ENCODE measurements at regions not wholly inside any gene's neighbourhood (a gene's known extent, or its start where the extent isn't known, plus 50 kb on each side); places are given as distances from the start of the nearest gene placed in this dataset.
"Not testable (repeated sequence)": the region's sequence is repeated elsewhere in the genome, so short reads cannot be mapped to it uniquely, and the experiment has no call there.

- H3K27me3 ChIP-seq (replicated peaks; ENCODE audit: insufficient read depth, low read length): no peaks in the 10 kb centered on the region
- H3K4me1 ChIP-seq (ENCODE audit: low read length): no peaks in the 10 kb centered on the region
- H3K79me2 ChIP-seq (ENCODE audit: low read length): no peaks in the 10 kb centered on the region
- H3K9ac ChIP-seq (ENCODE audit: low read length): no peak overlapping the region
- no peaks in the 10 kb centered on the region for H3K9me3 ChIP-seq (replicated peaks; ENCODE audit: insufficient read depth, low read length)
- no peaks in the 10 kb centered on the region for H3K9me2 ChIP-seq (replicated peaks; ENCODE audit: insufficient read depth, low read length)
- no peaks in the 10 kb centered on the region for H4K20me1 ChIP-seq (ENCODE audit: insufficient read depth, low read length)
- no peak overlapping the region for H3K4me2 ChIP-seq (ENCODE audit: low read depth, low read length)
- no peaks in the 10 kb centered on the region for H3F3A ChIP-seq (ENCODE audit: insufficient read depth, low read length)
- no peak for TF ChIP-seq CTCF (IDR thresholded peaks at IDR 0.05; ENCODE audit: low read length)
- no peak for TF ChIP-seq EZH2 (optimal IDR thresholded peaks at IDR 0.05; ENCODE audit: low read depth, low read length)
- no peak for TF ChIP-seq EZH2phosphoT487 (IDR thresholded peaks at IDR 0.05; ENCODE audit: low read length)
- H2AFZ ChIP-seq (ENCODE audit: low read length): no peak overlapping the region
- H3K27ac ChIP-seq (ENCODE audit: low read length): no peak overlapping the region
- H3K36me3 ChIP-seq (replicated peaks; ENCODE audit: insufficient read depth, low read length): no peaks in the 10 kb centered on the region
- DNase-seq: no peak
- no peak overlapping the region for H3K4me3 ChIP-seq (ENCODE audit: low read length)
These were observed 107.8 kb upstream of the AHI1 start for GRCh38 chr6:135605278-135605790.

GRCh38 chr6:135606392-135606791 lies 108.9 kb upstream of the AHI1 start:
- TF ChIP-seq EZH2phosphoT487 (IDR thresholded peaks at IDR 0.05; ENCODE audit: low read length) (no peak), CTCF (IDR thresholded peaks at IDR 0.05; ENCODE audit: low read length) (no peak), EZH2 (optimal IDR thresholded peaks at IDR 0.05; ENCODE audit: low read depth, low read length) (no peak)
- H3K27me3 ChIP-seq (replicated peaks; ENCODE audit: insufficient read depth, low read length): no peaks in the 10 kb centered on the region
- no peaks in the 10 kb centered on the region for H3K36me3 ChIP-seq (replicated peaks; ENCODE audit: insufficient read depth, low read length)
- no peak overlapping the region for H3K4me3 ChIP-seq (ENCODE audit: low read length)
- H3K9ac ChIP-seq (ENCODE audit: low read length): no peak overlapping the region
- H3F3A ChIP-seq (ENCODE audit: insufficient read depth, low read length): no peaks in the 10 kb centered on the region
- no peaks in the 10 kb centered on the region for H4K20me1 ChIP-seq (ENCODE audit: insufficient read depth, low read length)
- H3K4me2 ChIP-seq (ENCODE audit: low read depth, low read length): no peak overlapping the region
- no peaks in the 10 kb centered on the region for H3K9me2 ChIP-seq (replicated peaks; ENCODE audit: insufficient read depth, low read length)
- no peaks in the 10 kb centered on the region for H3K9me3 ChIP-seq (replicated peaks; ENCODE audit: insufficient read depth, low read length)
- no peak overlapping the region for H2AFZ ChIP-seq (ENCODE audit: low read length)
- H3K79me2 ChIP-seq (ENCODE audit: low read length): no peaks in the 10 kb centered on the region
- no peaks in the 10 kb centered on the region for H3K4me1 ChIP-seq (ENCODE audit: low read length)
- H3K27ac ChIP-seq (ENCODE audit: low read length): no peak overlapping the region
- no peak for DNase-seq

- no peak overlapping the region for H3K4me2 ChIP-seq (ENCODE audit: low read depth, low read length)
- H3F3A ChIP-seq (ENCODE audit: insufficient read depth, low read length): no peaks in the 10 kb centered on the region
- no peak overlapping the region for H3K4me3 ChIP-seq (ENCODE audit: low read length)
- TF ChIP-seq CTCF (IDR thresholded peaks at IDR 0.05; ENCODE audit: low read length) (no peak), EZH2 (optimal IDR thresholded peaks at IDR 0.05; ENCODE audit: low read depth, low read length) (no peak), EZH2phosphoT487 (IDR thresholded peaks at IDR 0.05; ENCODE audit: low read length) (no peak)
- no peak overlapping the region for H3K27ac ChIP-seq (ENCODE audit: low read length)
- H3K79me2 ChIP-seq (ENCODE audit: low read length): no peaks in the 10 kb centered on the region
- H3K9ac ChIP-seq (ENCODE audit: low read length): no peak overlapping the region
- H4K20me1 ChIP-seq (ENCODE audit: insufficient read depth, low read length): no peaks in the 10 kb centered on the region
- no peaks in the 10 kb centered on the region for H3K36me3 ChIP-seq (replicated peaks; ENCODE audit: insufficient read depth, low read length)
- no peak overlapping the region for H2AFZ ChIP-seq (ENCODE audit: low read length)
- no peaks in the 10 kb centered on the region for H3K27me3 ChIP-seq (replicated peaks; ENCODE audit: insufficient read depth, low read length)
- no peaks in the 10 kb centered on the region for H3K4me1 ChIP-seq (ENCODE audit: low read length)
- no peaks in the 10 kb centered on the region for H3K9me2 ChIP-seq (replicated peaks; ENCODE audit: insufficient read depth, low read length)
- no peaks in the 10 kb centered on the region for H3K9me3 ChIP-seq (replicated peaks; ENCODE audit: insufficient read depth, low read length)
- no peak for DNase-seq
These were observed 110.5 kb upstream of the AHI1 start for GRCh38 chr6:135608031-135608430.

GRCh38 chr6:135610192-135610591 lies 112.7 kb upstream of the AHI1 start:
- H3K4me2 ChIP-seq (ENCODE audit: low read depth, low read length); H2AFZ ChIP-seq (ENCODE audit: low read length); H3K36me3 ChIP-seq (replicated peaks; ENCODE audit: insufficient read depth, low read length); H3K9me3 ChIP-seq (replicated peaks; ENCODE audit: insufficient read depth, low read length); H3K79me2 ChIP-seq (ENCODE audit: low read length); H3F3A ChIP-seq (ENCODE audit: insufficient read depth, low read length); H3K9me2 ChIP-seq (replicated peaks; ENCODE audit: insufficient read depth, low read length); H3K4me3 ChIP-seq (ENCODE audit: low read length); H3K27me3 ChIP-seq (replicated peaks; ENCODE audit: insufficient read depth, low read length); H4K20me1 ChIP-seq (ENCODE audit: insufficient read depth, low read length); H3K4me1 ChIP-seq (ENCODE audit: low read length); DNase-seq; H3K27ac ChIP-seq (ENCODE audit: low read length); H3K9ac ChIP-seq (ENCODE audit: low read length): not testable (repeated sequence)
